Epithelial cell of proximal tubule (primary cell): ENCODE measurements at regions not wholly inside any gene's neighbourhood (a gene's known extent, or its start where the extent isn't known, plus 50 kb on each side); places are given as distances from the start of the nearest gene placed in this dataset.

Source experiments
- DNase-seq: peaks from one replicate; pipeline ENCODE4 v3.0.0-alpha.2; 2011; ENCODE audit warnings: low read depth
- H3K4me3 ChIP-seq: 2 replicates; pipeline ENCODE4 v1.5.1; 2011; ENCODE audit warnings: low read depth, mild to moderate bottlenecking, low read length
- TF ChIP-seq, protein P1 (sequence below): conservative IDR thresholded peaks from 2 replicates; pipeline ENCODE4 v1.5.1; 2012; ENCODE audit warnings: low read depth, mild to moderate bottlenecking, low read length

DNA sequence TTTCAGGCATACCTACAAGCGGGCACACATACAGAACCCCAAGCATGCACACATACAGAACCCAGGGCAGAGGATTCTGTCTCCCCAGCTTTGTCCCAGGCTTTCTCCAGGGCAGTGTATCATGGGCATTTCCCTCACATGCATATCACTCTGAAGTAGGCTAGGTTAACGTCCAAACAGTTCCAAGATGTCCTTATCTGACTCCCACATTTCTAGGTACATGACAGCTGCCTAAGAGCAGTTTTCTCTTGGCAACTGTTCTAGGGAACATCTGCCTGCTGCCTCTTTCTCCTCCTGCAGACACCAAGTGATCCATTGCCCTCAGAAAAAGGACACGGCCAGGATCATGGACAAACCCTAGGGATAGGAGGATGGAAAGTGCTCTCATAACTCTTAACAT is 84.9 kb upstream of the NR3C1 start:
- TF ChIP-seq, protein P1, sequence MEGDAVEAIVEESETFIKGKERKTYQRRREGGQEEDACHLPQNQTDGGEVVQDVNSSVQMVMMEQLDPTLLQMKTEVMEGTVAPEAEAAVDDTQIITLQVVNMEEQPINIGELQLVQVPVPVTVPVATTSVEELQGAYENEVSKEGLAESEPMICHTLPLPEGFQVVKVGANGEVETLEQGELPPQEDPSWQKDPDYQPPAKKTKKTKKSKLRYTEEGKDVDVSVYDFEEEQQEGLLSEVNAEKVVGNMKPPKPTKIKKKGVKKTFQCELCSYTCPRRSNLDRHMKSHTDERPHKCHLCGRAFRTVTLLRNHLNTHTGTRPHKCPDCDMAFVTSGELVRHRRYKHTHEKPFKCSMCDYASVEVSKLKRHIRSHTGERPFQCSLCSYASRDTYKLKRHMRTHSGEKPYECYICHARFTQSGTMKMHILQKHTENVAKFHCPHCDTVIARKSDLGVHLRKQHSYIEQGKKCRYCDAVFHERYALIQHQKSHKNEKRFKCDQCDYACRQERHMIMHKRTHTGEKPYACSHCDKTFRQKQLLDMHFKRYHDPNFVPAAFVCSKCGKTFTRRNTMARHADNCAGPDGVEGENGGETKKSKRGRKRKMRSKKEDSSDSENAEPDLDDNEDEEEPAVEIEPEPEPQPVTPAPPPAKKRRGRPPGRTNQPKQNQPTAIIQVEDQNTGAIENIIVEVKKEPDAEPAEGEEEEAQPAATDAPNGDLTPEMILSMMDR: no peak
- no peak overlapping the region for H3K4me3 ChIP-seq
- DNase-seq: no peak

- H3K4me3 ChIP-seq: no peak overlapping the region
- TF ChIP-seq, protein P1: no peak
- DNase-seq: no peak
Observed at GRCh38 chr5:143484601-143485000, 81.1 kb upstream of the NR3C1 start.

- TF ChIP-seq, protein P1: no peak
- DNase-seq: no peak
- no peak overlapping the region for H3K4me3 ChIP-seq
Observed at GRCh38 chr5:143481697-143482531, 78.4 kb upstream of the NR3C1 start.

DNA sequence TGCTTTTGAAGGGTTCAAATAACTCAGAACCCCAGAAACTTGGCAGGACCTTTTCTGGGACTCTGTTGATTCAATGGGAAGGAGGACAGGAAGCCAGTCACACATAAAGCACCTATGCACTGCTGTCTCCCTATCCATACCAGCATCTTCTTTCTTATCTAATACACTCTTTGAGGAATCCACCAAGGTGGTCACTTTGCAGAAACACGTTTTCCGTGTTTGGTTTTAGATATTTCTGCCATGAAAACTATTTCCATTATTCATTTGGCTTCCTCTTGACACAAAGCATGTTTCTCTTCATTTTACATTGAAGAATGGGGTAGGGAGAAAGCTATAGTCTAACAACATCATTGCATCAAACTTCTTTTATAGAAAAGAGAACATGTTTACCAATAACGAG is 76.5 kb upstream of the NR3C1 start:
- DNase-seq: no peak
- H3K4me3 ChIP-seq: no peak overlapping the region
- TF ChIP-seq, protein P1: no peak

DNA sequence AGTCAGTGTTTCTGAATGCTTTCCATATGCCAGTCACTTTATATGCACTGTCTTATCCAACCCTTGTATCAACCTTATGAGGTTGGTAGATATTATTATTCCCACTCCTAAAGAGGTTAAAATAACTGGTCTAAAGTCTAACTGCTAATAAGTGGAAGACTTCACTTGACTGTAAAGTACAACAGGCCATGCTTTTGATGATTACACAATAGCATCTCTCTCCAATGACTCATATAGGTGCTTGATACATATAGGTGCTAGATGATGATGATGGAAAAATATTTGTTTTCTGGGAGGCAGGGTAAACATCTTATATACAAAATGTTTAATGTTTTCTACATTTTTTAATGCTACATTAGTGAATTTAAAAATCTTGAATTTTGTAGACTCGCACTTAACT is 75.9 kb upstream of the NR3C1 start:
- H3K4me3 ChIP-seq: no peak overlapping the region
- TF ChIP-seq, protein P1: no peak
- no peak for DNase-seq

GRCh38 chr5:143476601-143477211 is 73.2 kb upstream of the NR3C1 start:
- TF ChIP-seq, protein P1: no peak
- H3K4me3 ChIP-seq: no peak overlapping the region
- no peak for DNase-seq

DNA sequence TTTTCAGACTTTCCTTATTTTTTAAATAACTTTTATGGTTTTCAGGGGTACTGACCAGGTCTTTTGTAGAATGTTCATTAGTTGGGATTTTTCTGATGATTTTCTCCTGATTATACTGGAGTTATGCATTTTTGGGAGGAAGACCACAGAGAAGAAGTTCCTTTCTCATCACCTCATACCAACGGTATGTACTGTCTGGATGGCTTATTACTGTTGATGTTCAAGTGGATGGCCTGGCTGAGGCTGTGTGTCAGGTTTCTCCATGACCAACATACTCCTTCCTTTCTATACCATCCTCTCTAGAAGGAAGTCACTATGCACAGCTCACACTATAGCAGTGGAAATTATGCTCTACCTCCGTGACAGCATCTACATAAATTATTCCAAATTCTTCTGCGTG is 71.1 kb upstream of the NR3C1 start:
- H3K4me3 ChIP-seq: no peak overlapping the region
- no peak for DNase-seq
- TF ChIP-seq, protein P1: no peak
